GM12878 (cell line): ENCODE measurements at regions not wholly inside any gene's neighbourhood (a gene's known extent, or its start where the extent isn't known, plus 50 kb on each side); places are given as distances from the start of the nearest gene placed in this dataset.

Experiments
- TF ChIP-seq, protein P1 (sequence below): IDR thresholded peaks from 2 replicates; pipeline ENCODE4 v1.6.1; 2012; ENCODE audit warnings: low read depth, low read length, improper control_type of control experiment
- TF ChIP-seq, protein P2 (sequence below), 3 experiments: IDR thresholded peaks in 2 of 3; conservative IDR thresholded peaks in 1 of 3; 2 replicates each; pipeline ENCODE4 v1.5.1; 2011; ENCODE audit warnings: low read depth in 3 of 3, low read length in 3 of 3, mild to moderate bottlenecking in 3 of 3, control low read depth in 2 of 3, moderate library complexity in 2 of 3, inconsistent platforms in 1 of 3, mixed read lengths in 1 of 3; ENCODE audit not compliant: control insufficient read depth in 2 of 3, insufficient read depth in 1 of 3; ENCODE audit errors: extremely low read depth in 1 of 3

DNA sequence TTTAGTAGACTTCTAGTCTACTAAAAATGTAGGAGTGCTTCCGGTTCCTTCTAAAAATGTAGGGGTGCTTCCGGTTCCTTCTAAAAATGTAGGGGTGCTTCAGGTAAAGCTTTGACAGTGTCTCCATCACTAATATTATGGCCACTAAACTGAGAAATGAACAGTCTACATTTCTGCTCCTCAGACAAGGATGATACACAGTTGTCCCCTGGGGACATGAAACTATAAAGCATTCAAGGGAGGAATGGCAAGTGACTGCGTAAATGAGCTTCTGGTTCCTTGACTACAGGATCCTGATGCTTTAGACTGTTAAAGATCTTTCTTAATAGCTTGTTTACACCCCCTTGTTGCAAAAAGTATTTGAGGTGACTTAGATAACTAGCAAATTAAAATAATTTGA is 53.9 kb upstream of the SLC9A9 start:
- TF ChIP-seq, protein P1, sequence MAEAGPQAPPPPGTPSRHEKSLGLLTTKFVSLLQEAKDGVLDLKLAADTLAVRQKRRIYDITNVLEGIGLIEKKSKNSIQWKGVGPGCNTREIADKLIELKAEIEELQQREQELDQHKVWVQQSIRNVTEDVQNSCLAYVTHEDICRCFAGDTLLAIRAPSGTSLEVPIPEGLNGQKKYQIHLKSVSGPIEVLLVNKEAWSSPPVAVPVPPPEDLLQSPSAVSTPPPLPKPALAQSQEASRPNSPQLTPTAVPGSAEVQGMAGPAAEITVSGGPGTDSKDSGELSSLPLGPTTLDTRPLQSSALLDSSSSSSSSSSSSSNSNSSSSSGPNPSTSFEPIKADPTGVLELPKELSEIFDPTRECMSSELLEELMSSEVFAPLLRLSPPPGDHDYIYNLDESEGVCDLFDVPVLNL: no peak
- TF ChIP-seq, protein P2, sequence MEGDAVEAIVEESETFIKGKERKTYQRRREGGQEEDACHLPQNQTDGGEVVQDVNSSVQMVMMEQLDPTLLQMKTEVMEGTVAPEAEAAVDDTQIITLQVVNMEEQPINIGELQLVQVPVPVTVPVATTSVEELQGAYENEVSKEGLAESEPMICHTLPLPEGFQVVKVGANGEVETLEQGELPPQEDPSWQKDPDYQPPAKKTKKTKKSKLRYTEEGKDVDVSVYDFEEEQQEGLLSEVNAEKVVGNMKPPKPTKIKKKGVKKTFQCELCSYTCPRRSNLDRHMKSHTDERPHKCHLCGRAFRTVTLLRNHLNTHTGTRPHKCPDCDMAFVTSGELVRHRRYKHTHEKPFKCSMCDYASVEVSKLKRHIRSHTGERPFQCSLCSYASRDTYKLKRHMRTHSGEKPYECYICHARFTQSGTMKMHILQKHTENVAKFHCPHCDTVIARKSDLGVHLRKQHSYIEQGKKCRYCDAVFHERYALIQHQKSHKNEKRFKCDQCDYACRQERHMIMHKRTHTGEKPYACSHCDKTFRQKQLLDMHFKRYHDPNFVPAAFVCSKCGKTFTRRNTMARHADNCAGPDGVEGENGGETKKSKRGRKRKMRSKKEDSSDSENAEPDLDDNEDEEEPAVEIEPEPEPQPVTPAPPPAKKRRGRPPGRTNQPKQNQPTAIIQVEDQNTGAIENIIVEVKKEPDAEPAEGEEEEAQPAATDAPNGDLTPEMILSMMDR (IDR thresholded peaks at IDR 0.05 in 2 of 3, conservative IDR thresholded peaks at IDR 0.05 in 1 of 3; ENCODE audit: control insufficient read depth in 2 of 3, extremely low read depth in 1 of 3, insufficient read depth in 1 of 3, low read depth in 3 of 3, low read length in 3 of 3): no peak
